ENCODE measurements at regions not wholly inside any gene's neighbourhood (a gene's known extent, or its start where the extent isn't known, plus 50 kb on each side); places are given as distances from the start of the nearest gene placed in this dataset.

GRCh38 chr12:115355301-115355700, 671.3 kb upstream of the TBX3 start:
- TF ChIP-seq POLR2AphosphoS5 (IDR thresholded peaks at IDR 0.05) (no peak), CTCF (IDR thresholded peaks at IDR 0.05) (no peak)
